H1 (cell line): ENCODE measurements at regions not wholly inside any gene's neighbourhood (a gene's known extent, or its start where the extent isn't known, plus 50 kb on each side); places are given as distances from the start of the nearest gene placed in this dataset.

Experiments used
- CTCF ChIA-PET: fragments of 300-600 bp; sonication (Branson Sonifier 250); formaldehyde crosslinking; loops from one replicate; lab custom pipeline; 2021; ENCODE audit not compliant: partially characterized antibody; lab: Charles Lee
- POLR2A ChIA-PET: fragments of 300-600 bp; sonication (Branson Sonifier 250); formaldehyde crosslinking; loops from one replicate; lab custom pipeline; 2021; ENCODE audit warnings: inconsistent platforms; ENCODE audit not compliant: partially characterized antibody; lab: Charles Lee
- DNase-seq, 2 experiments: peaks; one replicate each; pipeline versions ENCODE4 v3.0.0 to v3.0.0-alpha.2; 2010 to 2022; ENCODE audit warnings: low spot score in 2 of 2, low read depth in 1 of 2, mixed read lengths in 1 of 2
- FAIRE-seq: peaks from 2 replicates; lab custom pipeline; 2011; peaks lifted over from hg19 to GRCh38; lab: Jason Lieb, UNC
- H2AFZ ChIP-seq: 2 replicates; pipeline ENCODE4 v1.8.1; 2012; ENCODE audit warnings: low read length, inconsistent platforms
- H2AK5ac ChIP-seq: 2 replicates; pipeline ENCODE4 v1.6.1; 2013; ENCODE audit warnings: low read depth, low read length
- H2BK120ac ChIP-seq: replicated peaks from 2 replicates; pipeline ENCODE3; 2013; ENCODE audit warnings: low read depth, low read length, inconsistent platforms
- H2BK12ac ChIP-seq: 2 replicates; pipeline ENCODE4 v1.6.1; 2013; ENCODE audit warnings: low read depth, low read length
- H2BK15ac ChIP-seq: 2 replicates; pipeline ENCODE4 v1.6.1; 2013; ENCODE audit warnings: low read length
- H2BK20ac ChIP-seq: 2 replicates; pipeline ENCODE4 v1.6.1; 2013; ENCODE audit warnings: low read length
- H2BK5ac ChIP-seq: 2 replicates; pipeline ENCODE4 v1.6.1; 2013; ENCODE audit warnings: low read depth, low read length
- H3K14ac ChIP-seq: 2 replicates; pipeline ENCODE4 v1.6.1; 2013; ENCODE audit warnings: inconsistent platforms; ENCODE audit not compliant: insufficient read length
- H3K18ac ChIP-seq: 2 replicates; pipeline ENCODE4 v1.6.1; 2013; ENCODE audit warnings: low read length; ENCODE audit errors: extremely low read depth
- H3K23ac ChIP-seq: 2 replicates; pipeline ENCODE4 v1.6.1; 2013; ENCODE audit warnings: inconsistent platforms; ENCODE audit not compliant: insufficient read length
- H3K23me2 ChIP-seq: 2 replicates; pipeline ENCODE4 v1.6.1; 2013; ENCODE audit warnings: low read depth, low read length
- H3K27ac ChIP-seq: 2 replicates; pipeline ENCODE4 v1.6.1; 2011; ENCODE audit warnings: low read depth, low read length, inconsistent platforms
- H3K27me3 ChIP-seq, 4 experiments: replicated peaks in 1 of 4; 1 replicate in 1 of 4; 2 replicates in 3 of 4; pipeline versions ENCODE4 v1.6.1 to v1.8.1; 2011 to 2013; ENCODE audit warnings: low read length in 3 of 4, mild to moderate bottlenecking in 3 of 4, inconsistent platforms in 2 of 4, mixed read lengths in 2 of 4, moderate library complexity in 1 of 4; ENCODE audit not compliant: control insufficient read depth in 3 of 4, insufficient read depth in 3 of 4; ENCODE audit errors: extremely low read depth in 1 of 4
- H3K36me3 ChIP-seq, 4 experiments: 2 replicates each; pipeline versions ENCODE4 v1.6.1 to v1.8.1; 2011 to 2013; ENCODE audit warnings: mild to moderate bottlenecking in 4 of 4, low read length in 3 of 4, moderate library complexity in 2 of 4, control low read depth in 1 of 4, inconsistent platforms in 1 of 4; ENCODE audit not compliant: insufficient read depth in 4 of 4, control insufficient read depth in 2 of 4
- H3K4ac ChIP-seq: replicated peaks from 2 replicates; pipeline ENCODE3; 2013; ENCODE audit warnings: low read length, low read depth, mixed read lengths, inconsistent platforms; ENCODE audit not compliant: insufficient read length
- H3K4me1 ChIP-seq, 4 experiments: replicated peaks in 1 of 4; 1 replicate in 1 of 4; 2 replicates in 3 of 4; pipeline versions ENCODE4 v1.6.1 to v1.8.1; 2011 to 2013; ENCODE audit warnings: low read length in 3 of 4, inconsistent platforms in 2 of 4, mixed read lengths in 1 of 4; ENCODE audit not compliant: insufficient read depth in 4 of 4, control insufficient read depth in 3 of 4
- H3K4me2 ChIP-seq, 2 experiments: 2 replicates each; pipeline versions ENCODE4 v1.6.1 to v1.8.1; 2011 to 2013; ENCODE audit warnings: low read depth in 2 of 2, low read length in 2 of 2, control low read depth in 1 of 2, inconsistent platforms in 1 of 2, mild to moderate bottlenecking in 1 of 2; ENCODE audit not compliant: insufficient read depth in 1 of 2
- H3K4me3 ChIP-seq, 4 experiments: fragments of 200-600, 300-600 bp in 1 of 4; sonication (generic), shearing (Covaris generic), sonication (Bioruptor Twin) in 1 of 4; 2 replicates each; pipeline versions ENCODE4 v1.5.1 to v1.8.1; 2011 to 2016; ENCODE audit warnings: low read length in 4 of 4, low read depth in 3 of 4, control low read depth in 2 of 4, inconsistent platforms in 2 of 4, mild to moderate bottlenecking in 2 of 4, mixed read lengths in 1 of 4, moderate library complexity in 1 of 4; ENCODE audit not compliant: insufficient read depth in 2 of 4; ENCODE audit errors: extremely low read depth in 1 of 4
- H3K56ac ChIP-seq: replicated peaks from 2 replicates; pipeline ENCODE3; 2013; ENCODE audit warnings: low read depth, mild to moderate bottlenecking, mixed read lengths, low read length, inconsistent platforms; ENCODE audit not compliant: insufficient read length
- H3K79me1 ChIP-seq: 2 replicates; pipeline ENCODE4 v1.6.1; 2013; ENCODE audit warnings: low read depth, low read length, control low read depth
- H3K79me2 ChIP-seq, 2 experiments: 2 replicates each; pipeline versions ENCODE4 v1.6.1 to v1.8.1; 2012 to 2013; ENCODE audit warnings: low read length in 2 of 2, mild to moderate bottlenecking in 2 of 2, inconsistent platforms in 1 of 2; ENCODE audit not compliant: insufficient read depth in 2 of 2, control insufficient read depth in 1 of 2
- H3K9ac ChIP-seq, 4 experiments: replicated peaks in 1 of 4; 1 replicate in 1 of 4; 2 replicates in 3 of 4; pipeline versions ENCODE4 v1.6.1 to v1.8.1; 2011 to 2013; ENCODE audit warnings: low read depth in 3 of 4, low read length in 3 of 4, control low read depth in 2 of 4, mild to moderate bottlenecking in 2 of 4, moderate library complexity in 2 of 4, inconsistent platforms in 1 of 4; ENCODE audit errors: extremely low read depth in 1 of 4
- H3K9me3 ChIP-seq, 2 experiments: 2 replicates each; pipeline versions ENCODE4 v1.6.1 to v1.8.1; 2012 to 2013; ENCODE audit warnings: mild to moderate bottlenecking in 2 of 2, moderate library complexity in 2 of 2, control low read depth in 1 of 2, inconsistent platforms in 1 of 2, low read depth in 1 of 2, low read length in 1 of 2, mixed read lengths in 1 of 2; ENCODE audit not compliant: insufficient read depth in 2 of 2
- H4K20me1 ChIP-seq, 2 experiments: replicated peaks in 1 of 2; 2 replicates each; pipeline versions ENCODE3 to v1.8.1; 2011 to 2013; ENCODE audit warnings: inconsistent platforms in 2 of 2, low read length in 2 of 2, mild to moderate bottlenecking in 1 of 2; ENCODE audit not compliant: insufficient read depth in 2 of 2, control insufficient read depth in 1 of 2
- H4K5ac ChIP-seq: 2 replicates; pipeline ENCODE4 v1.6.1; 2013; ENCODE audit warnings: low read length, low read depth, mixed read lengths, inconsistent platforms; ENCODE audit not compliant: insufficient read length
- H4K8ac ChIP-seq: 2 replicates; pipeline ENCODE4 v1.8.0; 2013; ENCODE audit warnings: mild to moderate bottlenecking, moderate library complexity, low read length, inconsistent platforms; ENCODE audit not compliant: insufficient read depth; ENCODE audit errors: extremely low read depth
- H4K91ac ChIP-seq: replicated peaks from 2 replicates; pipeline ENCODE3; 2013; ENCODE audit warnings: low read length, mixed read lengths, inconsistent platforms; ENCODE audit not compliant: insufficient read length
- BRCA1 ChIP-seq: IDR thresholded peaks from 2 replicates; pipeline ENCODE4 v1.6.1; 2012; ENCODE audit warnings: low read depth, low read length, improper control_type of control experiment
- CBX5 ChIP-seq: fragments of 300-800, 300-1000 bp; sonication (generic); IDR thresholded peaks from 2 replicates; pipeline ENCODE4 v1.7.1; 2016; ENCODE audit warnings: antibody characterized with exemption, low read length, low read depth
- CBX8 ChIP-seq: fragments of 300-800, 300-1000 bp; sonication (generic); IDR thresholded peaks from 2 replicates; pipeline ENCODE4 v1.7.1; 2016; ENCODE audit warnings: low read depth, low read length, borderline replicate concordance
- CTBP2 ChIP-seq: IDR thresholded peaks from 2 replicates; pipeline ENCODE4 v1.7.0; 2011; ENCODE audit warnings: borderline replicate concordance, mild to moderate bottlenecking, moderate library complexity, mixed read lengths, low read length; ENCODE audit not compliant: insufficient read depth, insufficient read length
- HDAC2 ChIP-seq, 2 experiments: fragments of 300-600 bp in 1 of 2; sonication (generic) in 1 of 2; IDR thresholded peaks; 2 replicates each; pipeline ENCODE4 v1.6.1; 2011 to 2012; ENCODE audit warnings: low read depth in 2 of 2, low read length in 2 of 2, mild to moderate bottlenecking in 2 of 2, moderate library complexity in 2 of 2, borderline replicate concordance in 1 of 2, inconsistent platforms in 1 of 2
- KDM5A ChIP-seq: fragments of 200-600 bp; IDR thresholded peaks from 2 replicates; pipeline ENCODE4 v1.7.1; 2012; ENCODE audit warnings: mild to moderate bottlenecking, low read length, inconsistent platforms, mixed read lengths
- NANOG ChIP-seq: IDR thresholded peaks from 2 replicates; pipeline ENCODE4 v1.6.1; 2011; ENCODE audit warnings: low read length, low read depth, mild to moderate bottlenecking, inconsistent platforms; ENCODE audit not compliant: insufficient read depth, poor library complexity, severe bottlenecking
- RBBP5 ChIP-seq: IDR thresholded peaks from 2 replicates; pipeline ENCODE4 v1.7.1; 2012; ENCODE audit warnings: low read depth, mild to moderate bottlenecking, inconsistent platforms, low read length, moderate library complexity, borderline replicate concordance
- SRF ChIP-seq: IDR thresholded peaks from 2 replicates; pipeline ENCODE4 v1.6.1; 2011; ENCODE audit warnings: mild to moderate bottlenecking, low read depth, low read length, moderate library complexity
- TAF7 ChIP-seq: optimal IDR thresholded peaks from 2 replicates; pipeline ENCODE3; 2011; ENCODE audit warnings: low read depth, mild to moderate bottlenecking, inconsistent platforms, low read length, moderate library complexity, borderline replicate concordance
- TCF12 ChIP-seq: IDR thresholded peaks from 2 replicates; pipeline ENCODE4 v1.6.1; 2011; ENCODE audit warnings: low read depth, mild to moderate bottlenecking, low read length

- no peak for TF ChIP-seq NANOG
Measured at GRCh38 chr3:96510334-96510733, 304.1 kb upstream of the EPHA6 start (continued).

GRCh38 chr3:96537165-96537564, 277.2 kb upstream of the EPHA6 start:
- Histone ChIP-seq H3K4me3 (no peak overlapping the region), H3K4me2 (no peak overlapping the region), H3K27me3 (no peaks in the 10 kb centered on the region), H3K9me3 (no peaks in the 10 kb centered on the region), H3K23me2 (no peaks in the 10 kb centered on the region), H4K8ac (no peak overlapping the region), H2BK5ac (no peak overlapping the region), H3K36me3 (no peaks in the 10 kb centered on the region), H3K79me2 (no peaks in the 10 kb centered on the region), H2BK120ac (no peak overlapping the region), H2BK20ac (no peak overlapping the region), H3K27ac (no peak overlapping the region), H3K9ac (no peak overlapping the region), H2BK15ac (no peak overlapping the region), H3K14ac (no peak overlapping the region), H3K18ac (no peak overlapping the region), H2AFZ (no peak overlapping the region), H4K20me1 (no peaks in the 10 kb centered on the region), H4K91ac (no peak overlapping the region), H3K4me1 (no peaks in the 10 kb centered on the region), H3K56ac (no peak overlapping the region), H3K79me1 (no peaks in the 10 kb centered on the region), H4K5ac (no peak overlapping the region), H3K4ac (no peak overlapping the region), H2AK5ac (no peak overlapping the region), H3K23ac (no peak overlapping the region), H2BK12ac (no peak overlapping the region)
- no peak for TF ChIP-seq RBBP5
- no peak for TF ChIP-seq NANOG
- TF ChIP-seq KDM5A, result no peak
- no peak for TF ChIP-seq CTBP2
- no peak for TF ChIP-seq HDAC2 (IDR thresholded peaks at IDR 0.05; ENCODE audit: borderline replicate concordance in 1 of 2, low read depth in 2 of 2, low read length in 2 of 2)
- no peak for TF ChIP-seq TAF7
- TF ChIP-seq CBX8, result no peak
- TF ChIP-seq SRF, result no peak
- no peak for TF ChIP-seq TCF12
- TF ChIP-seq CBX5, result no peak
- no peak for TF ChIP-seq BRCA1
- CTCF ChIA-PET, result interaction anchor here (0.9 kb wide), 1 partner anchor 70 kb away, joined by 3 read pairs; no protein-coding TSS in a partner anchor
- FAIRE-seq (no peak), DNase-seq (no peak)
- POLR2A ChIA-PET, result no interaction called here
